ENCODE measurements at regions not wholly inside any gene's neighbourhood (a gene's known extent, or its start where the extent isn't known, plus 50 kb on each side); places are given as distances from the start of the nearest gene placed in this dataset.

- peaks cover 0 to 2% of the 10 kb centered on the region in 2 experiments for H3K27me3 ChIP-seq (ENCODE audit: control insufficient read depth in 1 of 2, insufficient read depth in 2 of 2, low read length in 2 of 2)
- Mint-ChIP-seq H3K4me1 (ENCODE audit: low read depth) (no peaks in the 10 kb centered on the region), H3K27ac (no peak overlapping the region), H3K36me3 (ENCODE audit: low read depth) (no peaks in the 10 kb centered on the region), H3K9me3 (no peaks in the 10 kb centered on the region), H3K4me3 (no peak overlapping the region), H3K27me3 (peaks cover 13% of the 10 kb centered on the region)
- peaks cover 0 to 6% of the 10 kb centered on the region in 2 experiments for H3K9me3 ChIP-seq (ENCODE audit: control insufficient read depth in 1 of 2, insufficient read depth in 1 of 2, low read length in 2 of 2)
- H3K27ac ChIP-seq (ENCODE audit: low read depth in 1 of 2, low read length in 2 of 2), result no peak overlapping the region
- TF ChIP-seq, protein P1, sequence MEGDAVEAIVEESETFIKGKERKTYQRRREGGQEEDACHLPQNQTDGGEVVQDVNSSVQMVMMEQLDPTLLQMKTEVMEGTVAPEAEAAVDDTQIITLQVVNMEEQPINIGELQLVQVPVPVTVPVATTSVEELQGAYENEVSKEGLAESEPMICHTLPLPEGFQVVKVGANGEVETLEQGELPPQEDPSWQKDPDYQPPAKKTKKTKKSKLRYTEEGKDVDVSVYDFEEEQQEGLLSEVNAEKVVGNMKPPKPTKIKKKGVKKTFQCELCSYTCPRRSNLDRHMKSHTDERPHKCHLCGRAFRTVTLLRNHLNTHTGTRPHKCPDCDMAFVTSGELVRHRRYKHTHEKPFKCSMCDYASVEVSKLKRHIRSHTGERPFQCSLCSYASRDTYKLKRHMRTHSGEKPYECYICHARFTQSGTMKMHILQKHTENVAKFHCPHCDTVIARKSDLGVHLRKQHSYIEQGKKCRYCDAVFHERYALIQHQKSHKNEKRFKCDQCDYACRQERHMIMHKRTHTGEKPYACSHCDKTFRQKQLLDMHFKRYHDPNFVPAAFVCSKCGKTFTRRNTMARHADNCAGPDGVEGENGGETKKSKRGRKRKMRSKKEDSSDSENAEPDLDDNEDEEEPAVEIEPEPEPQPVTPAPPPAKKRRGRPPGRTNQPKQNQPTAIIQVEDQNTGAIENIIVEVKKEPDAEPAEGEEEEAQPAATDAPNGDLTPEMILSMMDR (IDR thresholded peaks at IDR 0.05), result no peak
- ATAC-seq (ENCODE audit: poor library complexity), result no peak
- ChIA-PET POLR2A (no interaction called here), CTCF (no interaction called here)
- H3K4me1 ChIP-seq (ENCODE audit: insufficient read depth, low read length), result no peaks in the 10 kb centered on the region
- no peak overlapping the region for H3K4me3 ChIP-seq (ENCODE audit: low read length)
- intact Hi-C loops (cut with DNase I, micrococcal nuclease), result no loop called here
- no peak for DNase-seq
- H3K36me3 ChIP-seq (ENCODE audit: insufficient read depth, low read length), result no peaks in the 10 kb centered on the region
Observed at GRCh38 chr9:126157423-126157822, 169.2 kb upstream of the MVB12B start.

GRCh38 chr9:126157826-126158587 lies 168.6 kb upstream of the MVB12B start:
- H3K27me3 Mint-ChIP-seq, result peaks cover 13% of the 10 kb centered on the region
- H3K4me1 Mint-ChIP-seq (ENCODE audit: low read depth), result no peaks in the 10 kb centered on the region
- TF ChIP-seq, protein P1 (IDR thresholded peaks at IDR 0.05), result no peak
- ATAC-seq (ENCODE audit: poor library complexity) (no peak), DNase-seq (no peak)
- POLR2A ChIA-PET, result no interaction called here
- H3K36me3 Mint-ChIP-seq (ENCODE audit: low read depth), result no peaks in the 10 kb centered on the region
- intact Hi-C loops (cut with DNase I, micrococcal nuclease), result no loop called here
- Histone ChIP-seq H3K9me3 (ENCODE audit: control insufficient read depth in 1 of 2, insufficient read depth in 1 of 2, low read length in 2 of 2) (peaks cover 0 to 6% of the 10 kb centered on the region in 2 experiments), H3K4me1 (ENCODE audit: insufficient read depth, low read length) (no peaks in the 10 kb centered on the region), H3K27me3 (ENCODE audit: control insufficient read depth in 1 of 2, insufficient read depth in 2 of 2, low read length in 2 of 2) (peaks cover 0 to under 1% of the 10 kb centered on the region in 2 experiments), H3K27ac (ENCODE audit: low read depth in 1 of 2, low read length in 2 of 2) (no peak overlapping the region), H3K36me3 (ENCODE audit: insufficient read depth, low read length) (no peaks in the 10 kb centered on the region), H3K4me3 (ENCODE audit: low read length) (no peak overlapping the region)
- no peaks in the 10 kb centered on the region for H3K9me3 Mint-ChIP-seq
- no peak overlapping the region for H3K27ac Mint-ChIP-seq
- no peak overlapping the region for H3K4me3 Mint-ChIP-seq
- CTCF ChIA-PET, result no interaction called here

DNA sequence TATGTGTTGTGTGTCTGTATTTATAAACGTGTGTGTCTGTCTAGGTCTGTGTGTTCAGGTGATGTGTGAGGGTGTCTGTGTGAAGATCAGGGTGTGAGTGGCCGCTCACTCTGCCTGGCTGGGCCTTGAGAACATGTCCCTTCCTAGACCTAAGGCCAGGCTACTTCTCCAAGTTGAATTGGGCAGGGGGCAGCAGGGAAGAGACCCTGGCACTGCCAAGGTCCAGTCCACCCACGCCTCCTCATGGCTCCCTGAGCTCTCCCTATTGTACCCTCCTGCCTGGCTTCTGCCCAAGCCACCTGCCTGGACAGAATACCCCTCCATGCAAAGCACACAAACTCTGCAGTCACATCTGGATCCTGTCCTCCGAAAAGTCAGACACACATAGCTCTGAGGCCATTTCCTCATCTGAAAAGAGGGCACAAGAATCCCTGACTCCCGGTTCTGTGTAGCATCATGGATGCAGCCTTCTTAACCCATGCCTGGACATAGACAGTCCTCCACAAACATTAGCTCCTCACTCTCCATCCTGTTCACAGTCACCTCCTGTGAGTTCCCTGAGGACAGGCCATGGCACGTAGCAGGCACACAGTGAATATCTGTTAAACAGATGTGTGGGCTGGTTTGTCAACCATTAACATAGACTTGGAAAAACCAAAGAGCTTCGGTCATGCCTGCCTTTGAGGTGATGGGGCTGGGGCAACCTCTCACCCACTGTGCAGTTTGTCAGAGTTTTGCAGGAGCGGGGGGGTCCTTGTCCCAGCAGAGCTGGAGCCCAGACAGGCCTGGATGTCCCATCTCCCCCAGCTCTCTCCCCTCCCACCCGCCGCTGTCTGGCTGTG lies 167.8 kb upstream of the MVB12B start:
- Histone ChIP-seq H3K36me3 (ENCODE audit: insufficient read depth, low read length) (no peaks in the 10 kb centered on the region), H3K4me3 (ENCODE audit: low read length) (no peak overlapping the region), H3K9me3 (ENCODE audit: control insufficient read depth in 1 of 2, insufficient read depth in 1 of 2, low read length in 2 of 2) (peaks cover 0 to 6% of the 10 kb centered on the region in 2 experiments), H3K4me1 (ENCODE audit: insufficient read depth, low read length) (no peaks in the 10 kb centered on the region), H3K27me3 (ENCODE audit: control insufficient read depth in 1 of 2, insufficient read depth in 2 of 2, low read length in 2 of 2) (no peaks in the 10 kb centered on the region), H3K27ac (ENCODE audit: low read depth in 1 of 2, low read length in 2 of 2) (no peak overlapping the region)
- no peak for DNase-seq
- TF ChIP-seq, protein P1 (IDR thresholded peaks at IDR 0.05), result no peak
- ChIA-PET CTCF (no interaction called here), POLR2A (no interaction called here)
- no peaks in the 10 kb centered on the region for H3K4me1 Mint-ChIP-seq (ENCODE audit: low read depth)
- intact Hi-C loops (cut with DNase I, micrococcal nuclease), result no loop called here
- H3K4me3 Mint-ChIP-seq, result no peak overlapping the region
- no peak overlapping the region for H3K27ac Mint-ChIP-seq
- no peaks in the 10 kb centered on the region for H3K9me3 Mint-ChIP-seq
- peaks cover 14% of the 10 kb centered on the region for H3K27me3 Mint-ChIP-seq
- no peaks in the 10 kb centered on the region for H3K36me3 Mint-ChIP-seq (ENCODE audit: low read depth)
- ATAC-seq (ENCODE audit: poor library complexity), result no peak
